HUDEP-2 (cell line): ENCODE measurements at regions not wholly inside any gene's neighbourhood (a gene's known extent, or its start where the extent isn't known, plus 50 kb on each side); places are given as distances from the start of the nearest gene placed in this dataset.

ENCODE experiments used
- DNase-seq, 76 experiments: peaks; one replicate each; lab custom pipeline; 2025; ENCODE audit not compliant: unreplicated experiment in 76 of 76; lab: John Stamatoyannopoulos, UW

GRCh38 chr15:91542226-91542625, 311.3 kb upstream of the SLCO3A1 start:
- DNase-seq: no peak

DNA sequence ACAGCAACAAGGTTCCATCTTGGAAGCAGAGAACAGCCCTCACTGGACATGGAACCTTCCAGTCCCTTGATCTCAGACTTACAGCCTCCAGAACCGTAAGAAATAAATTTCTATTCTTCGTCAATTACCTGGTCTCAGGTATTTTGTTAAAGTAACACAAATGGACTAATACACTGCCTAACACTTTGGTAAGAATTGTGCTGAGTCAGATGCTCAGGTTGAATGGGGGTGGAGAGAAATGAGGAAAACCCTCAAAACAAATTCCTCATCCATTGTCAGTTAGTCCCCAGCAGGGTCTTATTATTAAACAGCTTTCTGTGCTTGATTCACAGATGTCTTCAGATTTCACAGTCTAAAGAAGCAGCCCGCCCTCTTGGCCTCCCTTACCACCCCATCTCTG, 306.2 kb upstream of the SLCO3A1 start:
- no peak for DNase-seq

- DNase-seq: no peak
These were observed 305.0 kb upstream of the SLCO3A1 start for GRCh38 chr15:91548549-91548948.

DNA sequence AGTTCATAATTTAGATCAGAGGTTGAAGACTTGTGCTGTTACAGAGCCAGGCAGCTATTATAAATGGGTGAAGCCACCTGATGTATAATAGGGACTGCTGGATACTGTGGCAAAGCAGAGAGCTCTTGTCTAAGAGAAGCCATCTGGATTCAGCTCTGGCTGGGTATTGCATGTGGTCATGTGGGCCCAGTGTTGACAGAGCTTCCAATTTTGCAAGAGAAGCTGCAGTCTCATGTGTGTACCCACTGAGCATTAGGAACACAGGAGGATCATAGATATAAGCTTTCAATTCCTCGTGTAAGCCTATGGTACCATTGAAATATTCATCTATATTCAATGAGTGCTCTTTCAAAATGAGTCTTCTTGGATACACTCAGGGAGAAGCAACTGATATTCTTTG, 303.9 kb upstream of the SLCO3A1 start:
- DNase-seq: no peak

- no peak for DNase-seq
These were observed 301.0 kb upstream of the SLCO3A1 start for GRCh38 chr15:91552555-91552954.

DNA sequence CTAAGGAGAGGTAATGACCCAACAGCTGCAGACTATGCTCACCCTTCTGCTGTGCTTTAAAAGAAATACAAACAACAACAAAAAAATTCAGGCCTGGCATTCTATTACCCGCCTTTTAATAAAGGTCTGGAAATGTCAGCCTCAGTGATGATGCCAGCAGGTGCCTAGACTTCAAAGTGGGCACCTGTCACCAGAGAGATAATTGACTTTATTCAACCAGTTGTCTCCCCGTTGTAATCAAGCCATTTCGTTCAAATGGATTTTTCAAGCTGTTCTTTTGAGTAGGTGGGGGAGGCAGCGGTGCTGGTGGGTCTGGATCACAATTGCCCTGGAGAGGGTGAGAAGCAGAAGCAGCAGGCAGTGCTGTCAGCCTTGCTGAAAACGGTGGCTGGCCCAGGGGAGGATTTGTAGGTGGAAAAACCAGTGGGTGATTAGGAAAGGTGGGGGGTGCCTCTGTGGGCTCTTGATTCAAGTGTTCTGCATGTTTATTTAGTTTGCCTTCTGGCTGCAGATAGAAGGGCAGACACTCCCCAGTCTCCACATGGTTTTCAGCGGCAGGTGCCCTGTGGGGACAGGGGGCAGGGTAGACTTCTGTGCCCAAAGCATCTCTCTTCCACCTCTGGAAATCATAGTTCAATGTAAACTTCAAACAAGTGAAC, 300.2 kb upstream of the SLCO3A1 start:
- DNase-seq: no peak

- no peak for DNase-seq
These were observed 298.2 kb upstream of the SLCO3A1 start for GRCh38 chr15:91555312-91555711.

DNA sequence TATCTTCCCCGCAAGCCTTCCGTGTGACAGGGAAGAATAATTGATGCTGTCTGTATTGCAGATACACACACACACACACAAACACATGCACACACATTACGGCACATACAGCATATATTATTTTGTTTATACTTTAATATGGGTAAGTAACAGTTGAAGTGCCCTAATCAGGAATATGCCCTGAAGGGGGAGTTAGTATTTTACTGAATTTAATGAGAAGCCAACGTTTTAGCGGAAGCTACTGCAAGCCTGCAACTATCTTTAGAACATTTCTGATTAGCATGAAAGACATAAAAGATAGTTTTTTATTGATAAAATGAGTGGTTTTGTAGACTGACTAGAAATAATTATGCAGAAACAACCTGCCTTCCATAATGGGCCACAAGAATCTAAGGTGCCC, 296.6 kb upstream of the SLCO3A1 start:
- DNase-seq: no peak

- DNase-seq: no peak
These were observed 294.4 kb upstream of the SLCO3A1 start for GRCh38 chr15:91559066-91559465.

GRCh38 chr15:91561371-91562100, 292.0 kb upstream of the SLCO3A1 start:
- no peak for DNase-seq

- DNase-seq: no peak
These were observed 290.8 kb upstream of the SLCO3A1 start for GRCh38 chr15:91562698-91563097.

DNA sequence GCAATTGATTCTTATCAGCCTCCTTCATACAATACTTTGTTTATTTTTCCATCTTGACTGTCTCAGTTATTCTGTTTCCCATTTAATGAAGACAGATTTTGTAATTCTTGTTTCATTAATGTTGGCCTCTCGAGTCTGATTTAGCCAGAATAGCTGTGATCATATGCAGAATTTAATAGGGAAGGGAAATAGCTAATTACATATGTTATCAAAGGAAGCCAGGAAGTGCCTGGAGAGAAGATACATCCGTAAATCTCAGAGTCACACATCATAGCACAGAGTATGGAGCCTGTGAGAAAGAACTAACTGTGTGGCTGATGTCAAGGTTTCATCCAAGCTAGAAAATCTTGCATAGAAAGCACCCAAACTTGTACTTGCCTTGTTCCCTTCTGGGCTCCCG, 288.9 kb upstream of the SLCO3A1 start:
- no peak for DNase-seq

DNA sequence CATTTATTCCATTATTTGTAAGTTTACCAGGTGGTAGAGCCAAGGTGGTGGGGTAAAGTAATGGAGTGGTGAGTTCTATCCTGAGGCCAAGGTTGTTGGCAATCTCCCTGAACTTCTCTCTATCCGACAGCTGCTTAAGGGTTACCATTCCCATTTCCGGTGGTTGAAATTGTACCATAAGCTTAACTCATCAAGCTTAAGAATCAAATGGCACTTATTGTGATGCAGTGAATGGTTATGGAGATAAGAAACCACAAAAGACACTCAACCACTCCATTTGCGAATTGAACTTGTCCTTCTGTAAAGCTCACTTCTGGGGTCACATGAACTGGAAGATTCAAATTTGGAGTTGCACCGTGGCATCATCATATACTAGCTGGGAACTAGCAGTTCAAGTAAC, 287.4 kb upstream of the SLCO3A1 start:
- DNase-seq: no peak

DNA sequence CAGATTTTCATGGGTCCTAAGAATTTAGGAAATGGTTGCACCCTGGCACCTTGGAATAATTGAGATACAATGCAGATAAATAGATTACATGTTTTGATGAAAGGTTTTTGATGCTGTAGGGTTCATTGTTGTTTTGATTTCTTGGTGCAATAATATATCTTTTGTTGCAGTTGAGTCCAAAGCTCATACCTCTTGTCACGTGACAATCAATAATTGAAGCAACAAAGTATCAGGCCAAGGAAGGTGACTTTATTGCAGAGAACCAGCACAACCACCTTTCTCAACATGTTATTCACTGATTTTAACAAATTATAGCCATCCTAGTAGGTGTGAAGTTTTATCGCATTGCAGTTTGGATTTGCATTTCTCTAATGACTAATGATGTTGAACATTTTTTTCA, 285.5 kb upstream of the SLCO3A1 start:
- DNase-seq: no peak

GRCh38 chr15:91572110-91572509, 281.4 kb upstream of the SLCO3A1 start:
- no peak for DNase-seq

DNA sequence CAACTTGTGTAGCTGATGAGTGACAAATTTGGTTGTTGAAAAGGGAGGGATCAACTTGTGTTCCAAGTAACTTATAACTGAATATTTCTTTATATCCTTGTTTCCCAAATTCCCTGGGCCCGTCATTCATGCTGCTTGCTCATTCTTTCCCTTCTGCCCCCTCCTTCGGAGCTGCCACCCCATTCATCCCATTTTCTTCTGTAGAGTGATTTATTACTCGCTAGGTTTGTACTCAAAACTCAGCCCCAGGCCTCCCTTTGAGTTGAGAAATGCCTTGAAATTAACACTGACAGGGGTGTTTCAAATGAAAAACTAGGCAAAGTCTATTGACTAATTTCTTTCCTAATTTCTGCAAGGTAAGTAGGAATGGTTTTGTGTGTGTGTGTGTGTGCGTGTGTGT, 277.4 kb upstream of the SLCO3A1 start:
- no peak for DNase-seq

- DNase-seq: no peak
These were observed 275.0 kb upstream of the SLCO3A1 start for GRCh38 chr15:91578511-91578910.

DNA sequence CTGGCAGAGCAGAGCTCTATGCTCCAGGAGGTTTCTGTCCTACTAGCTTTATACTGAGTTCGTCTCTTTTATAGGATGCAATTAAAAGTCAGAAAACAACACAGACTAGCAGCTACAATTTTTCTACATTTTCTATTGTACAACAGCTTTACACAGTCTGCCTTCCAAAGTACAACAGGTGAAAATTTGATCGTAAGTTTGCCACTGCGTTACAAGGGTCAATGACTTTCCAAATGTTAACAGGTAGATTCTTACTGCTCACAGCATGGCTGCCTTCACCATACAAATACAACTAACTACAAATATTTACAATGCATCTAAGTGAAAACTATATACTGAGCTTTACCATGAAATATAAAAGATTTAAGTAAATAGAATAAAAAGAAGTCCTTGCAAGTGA, 268.6 kb upstream of the SLCO3A1 start:
- no peak for DNase-seq

GRCh38 chr15:91586560-91586959, 266.9 kb upstream of the SLCO3A1 start:
- DNase-seq: no peak

- no peak for DNase-seq
These were observed 264.1 kb upstream of the SLCO3A1 start for GRCh38 chr15:91589360-91589759.

- no peak for DNase-seq
These were observed 260.9 kb upstream of the SLCO3A1 start for GRCh38 chr15:91592567-91592966.

DNA sequence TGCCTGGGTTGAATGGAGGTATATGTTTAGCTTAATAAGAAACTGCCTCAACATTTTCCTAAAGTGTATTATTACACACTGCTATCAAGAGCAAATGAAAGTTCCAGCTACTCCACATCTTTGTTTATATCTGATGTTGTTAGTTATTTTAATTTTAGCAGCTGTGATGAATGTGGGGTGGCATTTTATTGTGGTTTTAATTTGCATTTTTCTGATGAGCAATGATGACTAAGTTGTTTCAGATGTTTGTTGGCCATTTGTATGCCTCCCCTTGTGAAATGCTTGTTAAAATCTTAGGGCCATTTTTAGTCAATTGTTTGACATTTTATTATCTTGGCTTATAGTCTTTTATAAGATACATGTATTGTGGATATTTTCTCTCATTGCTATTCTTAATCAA, 260.4 kb upstream of the SLCO3A1 start:
- DNase-seq: no peak

GRCh38 chr15:91593653-91594052, 259.9 kb upstream of the SLCO3A1 start:
- DNase-seq: no peak
